ENCODE measurements at regions not wholly inside any gene's neighbourhood (a gene's known extent, or its start where the extent isn't known, plus 50 kb on each side); places are given as distances from the start of the nearest gene placed in this dataset.

DNA sequence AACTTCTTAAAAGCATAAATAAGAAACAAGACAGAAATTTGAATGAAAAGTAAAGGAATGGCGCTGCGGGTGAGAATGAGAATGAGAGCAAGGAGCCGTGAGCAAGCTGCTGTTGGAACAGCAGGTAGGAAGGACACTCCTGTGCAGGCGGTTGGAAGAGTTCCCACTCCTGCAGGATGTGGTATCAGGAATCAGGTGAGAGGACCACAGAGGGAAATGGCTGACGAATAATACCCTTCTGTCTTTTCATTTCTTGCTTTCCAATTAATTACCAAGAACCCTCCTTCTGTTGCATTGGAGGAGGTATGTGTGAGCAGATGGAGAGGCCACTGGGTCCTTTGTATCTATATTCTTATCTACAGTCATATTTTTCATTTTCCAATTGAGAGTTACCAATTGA is 1504.2 kb downstream of the EFNB2 start:
- peak in 2 of 14 donors; percentile 5 to 74 for DNase-seq

DNA sequence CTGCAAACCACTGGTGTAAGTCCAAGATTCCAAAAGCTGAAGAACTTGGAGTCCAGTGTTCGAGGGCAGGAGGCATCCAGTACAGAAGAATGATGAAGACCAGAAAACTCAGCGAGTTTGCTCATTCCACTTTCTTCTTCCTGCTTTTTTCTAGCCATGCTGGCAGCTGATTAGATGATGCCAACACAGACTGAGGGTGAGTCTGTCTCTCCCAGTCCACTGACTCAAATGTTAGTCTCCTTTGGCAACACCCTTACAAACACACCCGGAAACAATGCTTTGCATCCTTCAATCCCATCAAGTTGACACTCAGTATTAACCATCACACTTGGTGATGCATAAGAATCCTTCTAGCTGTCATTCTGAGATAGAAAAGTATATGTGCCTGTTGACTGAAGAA is 1504.6 kb downstream of the EFNB2 start:
- DNase-seq, result peak in 1 of 14 donors; percentile 66

DNA sequence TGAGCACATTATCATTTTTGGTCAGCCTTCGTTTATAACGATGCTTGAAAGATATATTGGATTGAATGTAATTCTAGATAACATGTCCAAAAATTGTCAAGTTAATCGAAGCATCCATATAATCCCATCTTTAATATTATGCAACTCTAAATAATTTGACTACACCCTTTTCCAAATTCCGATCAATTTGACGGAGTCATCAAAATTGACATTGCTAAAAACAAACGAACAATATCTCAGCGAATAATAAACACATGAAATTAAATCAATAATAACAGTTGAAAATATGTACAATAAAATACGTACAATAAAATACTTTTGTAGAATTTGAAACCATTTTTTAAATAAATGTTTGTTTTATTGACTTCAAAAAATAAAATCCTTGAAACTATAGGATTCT is 1516.4 kb downstream of the EFNB2 start:
- no peak for DNase-seq

DNA sequence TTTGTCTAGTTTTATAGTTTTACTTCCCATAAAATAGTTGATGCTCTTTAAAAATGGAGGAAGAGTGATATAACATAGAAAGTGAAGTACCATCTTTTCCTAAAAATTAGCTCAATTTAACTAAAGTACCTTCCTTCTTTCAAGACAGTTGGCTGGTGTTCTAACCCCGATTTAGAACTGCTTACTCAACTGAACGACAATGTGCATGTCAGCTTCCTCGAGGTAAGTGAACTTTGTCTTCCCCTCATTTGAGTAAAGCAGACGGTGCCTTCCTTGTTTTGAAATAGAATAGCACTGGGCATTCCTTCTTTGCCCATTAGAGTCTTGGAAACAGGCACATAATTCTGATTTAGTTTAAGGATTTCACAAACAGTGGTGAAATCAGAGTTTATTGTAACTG is 1519.2 kb downstream of the EFNB2 start:
- peak in 1 of 14 donors; percentile 2 for DNase-seq

DNA sequence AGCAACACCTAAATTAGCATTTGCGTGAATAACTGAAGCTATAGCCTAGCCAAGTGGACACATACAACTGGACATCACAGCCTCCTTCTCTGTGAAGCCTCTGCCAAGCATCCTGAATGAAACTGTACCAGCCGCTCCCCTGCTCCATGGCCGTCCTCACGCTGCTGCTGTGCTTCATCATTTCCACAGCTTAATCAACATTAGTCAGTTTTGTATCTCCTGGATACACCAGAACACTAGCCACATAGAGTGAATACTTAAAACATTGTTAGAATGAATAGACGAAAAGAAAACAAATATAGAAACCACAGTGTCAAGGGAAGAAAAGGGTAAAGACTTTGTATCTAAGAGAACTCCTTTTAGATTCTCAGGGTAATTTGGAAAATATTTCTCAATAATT is 1526.9 kb downstream of the EFNB2 start:
- DNase-seq, result no peak

DNA sequence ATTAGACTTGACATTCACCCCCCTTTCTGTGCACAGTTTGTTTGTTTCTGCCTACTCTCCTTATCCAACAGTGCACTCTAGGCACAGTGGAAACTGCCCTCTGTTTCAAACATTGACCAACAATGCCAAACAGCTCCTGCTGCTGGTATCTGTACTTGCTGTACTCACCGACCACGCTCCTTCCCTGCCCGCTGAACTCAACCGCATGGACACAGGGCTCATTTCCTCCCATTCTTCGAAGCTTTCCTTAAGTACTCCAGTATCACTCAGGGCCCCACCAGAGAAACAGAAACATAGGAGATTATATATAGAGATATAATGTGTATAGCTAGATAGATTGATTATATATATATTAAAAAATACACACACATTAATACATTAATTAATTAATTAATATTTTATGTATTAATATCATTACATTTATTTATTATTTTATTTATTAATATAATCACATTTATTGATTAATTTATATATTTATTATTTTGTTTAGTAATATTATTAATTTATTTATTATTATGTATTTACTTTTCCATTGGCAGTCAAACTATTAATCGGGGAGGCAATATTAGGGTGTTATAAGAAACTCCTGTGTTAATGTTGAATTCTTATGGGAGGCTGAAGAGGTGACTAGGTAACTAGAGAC is 1528.2 kb downstream of the EFNB2 start:
- DNase-seq, result no peak

DNA sequence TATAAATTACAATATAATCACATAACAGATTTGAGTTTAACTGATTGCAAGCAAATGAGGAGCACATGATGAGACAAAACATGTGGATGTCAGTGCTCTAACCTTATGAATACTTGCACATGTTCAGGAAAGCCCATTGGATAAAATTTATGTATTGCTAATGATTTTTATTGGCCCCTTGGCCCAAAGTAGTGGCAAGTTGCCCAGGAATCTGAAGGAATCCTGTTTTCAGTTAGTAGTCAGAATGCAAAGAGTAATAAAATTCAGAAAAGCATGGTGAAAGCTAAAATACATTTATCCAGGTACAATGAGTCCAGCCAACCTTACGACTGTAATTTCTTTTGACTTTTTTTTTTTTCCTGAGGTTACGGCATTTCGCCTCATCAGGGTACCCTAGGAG is 1539.4 kb downstream of the EFNB2 start:
- DNase-seq, result no peak

DNA sequence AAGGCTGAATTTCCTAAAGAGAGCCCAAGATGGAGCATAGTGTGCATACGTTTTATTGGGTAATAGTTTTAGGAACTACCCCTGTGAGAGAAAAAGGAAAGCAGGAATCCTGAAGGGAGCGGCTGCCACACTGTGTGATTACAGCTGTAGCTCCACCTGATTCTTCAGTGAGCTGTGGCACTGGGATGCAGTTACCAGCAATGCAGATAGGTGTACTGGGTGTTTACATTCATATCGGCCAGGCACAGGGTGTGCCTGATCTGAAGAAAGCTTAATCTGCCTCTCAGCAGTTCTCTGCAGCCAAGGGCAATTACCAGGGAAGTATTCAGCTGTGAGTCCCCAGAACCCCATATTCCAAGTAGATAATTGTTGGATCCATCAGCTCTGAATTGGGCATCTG is 1541.8 kb downstream of the EFNB2 start:
- DNase-seq, result no peak

DNA sequence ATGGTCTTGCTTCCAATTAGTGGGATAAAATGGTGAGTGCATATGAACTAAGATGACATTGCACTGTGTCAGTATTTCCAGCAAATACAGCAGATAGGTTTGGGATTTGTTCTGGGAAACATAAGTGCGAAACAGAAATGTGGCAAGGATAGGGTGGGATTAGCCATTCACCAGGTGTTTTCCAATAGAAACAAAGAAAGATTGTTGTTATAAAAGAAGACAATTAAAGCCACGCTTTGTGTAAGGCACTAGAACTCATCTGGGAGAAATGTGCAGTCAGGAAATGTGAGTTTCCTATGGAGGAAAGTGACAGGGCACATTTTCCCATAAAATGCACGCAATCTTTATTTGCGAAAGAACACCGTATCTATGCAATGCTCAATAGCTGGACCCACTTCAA is 1547.8 kb downstream of the EFNB2 start:
- DNase-seq, result no peak

DNA sequence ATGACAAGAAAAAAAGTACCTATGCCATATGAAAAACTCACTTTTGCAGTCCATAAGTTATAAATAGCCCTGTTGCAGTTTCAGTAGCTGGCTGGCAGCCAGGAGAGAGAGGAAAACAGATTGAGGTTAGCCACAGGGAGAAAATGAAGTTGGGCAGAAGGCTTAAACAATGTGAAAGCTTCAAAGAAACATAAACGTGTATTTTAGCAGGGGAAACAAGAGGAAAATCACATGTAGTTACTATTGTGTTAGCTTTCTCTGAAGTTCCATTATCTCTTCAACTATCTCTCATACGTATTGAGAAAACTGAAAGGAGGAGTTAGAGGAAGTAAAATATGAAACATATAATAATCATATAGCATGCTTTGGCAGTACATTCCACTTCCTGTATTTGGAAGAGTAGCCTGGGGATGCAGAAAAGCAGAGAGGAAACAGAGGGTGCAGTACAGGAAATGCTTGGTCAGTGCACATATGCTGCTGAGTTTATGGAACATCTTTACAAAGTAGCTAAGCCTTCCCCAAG is 1551.1 kb downstream of the EFNB2 start:
- peak in 3 of 14 donors; percentile 1 to 83 (median 24) for DNase-seq

DNA sequence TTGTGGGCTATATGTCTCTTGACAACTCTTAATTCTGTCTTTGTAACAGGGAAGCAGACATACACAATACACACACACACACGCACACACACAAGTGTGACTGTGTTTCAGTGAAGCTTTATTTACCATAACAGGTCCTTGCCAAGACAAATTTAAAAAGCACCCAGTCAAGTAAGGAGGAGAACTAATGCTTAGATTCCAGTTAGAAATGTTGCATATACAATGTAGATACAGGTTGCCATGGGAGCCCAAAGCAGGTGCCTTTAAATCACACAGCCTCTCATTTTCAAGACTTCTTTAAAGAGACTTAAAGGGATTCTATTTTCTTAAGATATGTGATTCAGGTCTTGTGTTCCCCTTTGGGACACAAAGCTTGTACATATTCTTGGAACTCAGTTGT is 1551.9 kb downstream of the EFNB2 start:
- DNase-seq, result no peak

DNA sequence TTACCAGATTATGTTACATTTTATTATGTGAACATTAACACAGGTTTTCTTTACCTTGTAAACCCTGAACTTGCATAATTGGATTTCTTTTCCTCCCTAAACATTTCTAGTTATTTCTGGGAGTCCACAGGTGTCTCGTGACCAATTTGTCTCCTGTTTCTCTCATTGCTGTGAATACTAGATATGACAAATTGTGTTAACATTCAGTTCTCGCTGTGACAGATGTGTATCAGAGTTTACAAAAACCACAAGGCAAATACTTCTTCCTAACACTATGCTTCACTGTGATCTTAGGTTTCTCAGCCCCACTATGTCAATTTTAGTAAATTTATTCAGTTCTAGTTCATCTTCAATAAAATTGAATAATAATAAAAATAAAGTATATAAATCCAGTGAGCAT is 1554.9 kb downstream of the EFNB2 start:
- DNase-seq, result no peak

DNA sequence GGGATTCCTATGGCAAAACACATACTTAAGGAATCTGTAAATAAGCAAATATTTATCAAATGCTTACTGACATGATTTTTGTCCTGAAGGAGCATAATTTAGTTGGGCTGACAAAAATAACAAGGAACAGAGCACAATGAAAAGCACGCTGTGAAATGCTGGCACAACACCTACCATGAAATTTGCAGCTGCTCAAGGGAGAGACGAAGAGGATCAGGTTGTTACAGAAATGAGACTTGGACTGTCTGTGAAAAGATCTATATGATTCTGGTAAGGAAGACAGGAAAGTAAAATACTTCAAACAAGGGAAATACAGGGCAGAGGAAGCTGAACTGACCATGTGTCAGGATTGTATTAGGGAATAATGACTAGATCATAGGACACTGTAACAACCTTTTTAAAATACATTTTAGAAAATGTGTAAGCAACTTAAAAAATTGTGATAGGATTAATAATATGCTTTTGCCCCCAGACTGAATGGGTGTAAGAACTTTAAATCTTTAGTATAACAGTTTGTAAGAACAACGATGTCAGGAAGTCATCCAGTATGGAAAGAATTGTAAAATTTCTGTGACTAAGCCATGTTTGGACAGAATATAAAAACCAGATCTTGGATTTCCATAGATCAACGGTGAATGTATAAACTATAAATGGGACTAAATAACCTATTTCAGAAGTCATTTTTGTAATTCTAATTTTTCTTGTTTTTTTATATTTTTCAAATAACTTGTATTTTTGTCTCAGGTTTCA is 1556.0 kb downstream of the EFNB2 start:
- no peak for DNase-seq

DNA sequence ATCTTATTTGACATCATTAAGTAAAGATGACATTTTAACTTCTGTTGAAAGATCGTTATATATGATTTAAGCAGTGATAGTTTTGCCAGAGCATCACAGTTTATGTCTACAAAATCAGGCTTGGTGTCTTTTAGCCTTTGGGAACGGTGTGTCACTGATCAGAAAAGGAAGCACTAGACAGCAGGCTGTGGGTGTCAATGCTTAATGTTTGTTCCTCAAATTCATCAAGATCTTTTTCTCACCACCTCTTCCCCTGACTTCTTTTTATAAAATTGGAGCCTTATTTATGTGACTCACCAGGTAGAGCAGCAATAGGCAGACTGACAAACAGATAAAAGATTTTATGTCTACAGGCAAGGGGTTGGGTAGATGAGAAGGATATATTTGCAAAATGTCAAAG is 1558.5 kb downstream of the EFNB2 start:
- no peak for DNase-seq

DNA sequence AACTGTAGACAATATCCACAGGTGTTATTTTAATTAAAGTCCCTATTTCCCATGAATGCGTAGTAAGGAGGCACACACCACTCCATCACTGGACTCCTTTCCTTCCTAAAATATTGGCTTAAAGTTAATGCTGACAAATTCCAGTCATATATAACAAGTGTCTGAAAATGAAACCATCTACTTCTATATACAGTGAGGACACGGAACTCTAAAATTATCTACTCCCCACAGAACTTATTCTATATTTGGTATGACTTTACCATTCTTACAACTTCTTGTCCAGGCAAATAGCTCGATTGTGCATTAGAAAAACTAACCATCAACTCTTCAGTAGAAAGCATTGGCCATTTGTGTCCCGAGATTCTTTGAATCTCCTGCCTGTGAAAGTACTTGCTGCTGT is 1560.2 kb downstream of the EFNB2 start:
- DNase-seq, result no peak

DNA sequence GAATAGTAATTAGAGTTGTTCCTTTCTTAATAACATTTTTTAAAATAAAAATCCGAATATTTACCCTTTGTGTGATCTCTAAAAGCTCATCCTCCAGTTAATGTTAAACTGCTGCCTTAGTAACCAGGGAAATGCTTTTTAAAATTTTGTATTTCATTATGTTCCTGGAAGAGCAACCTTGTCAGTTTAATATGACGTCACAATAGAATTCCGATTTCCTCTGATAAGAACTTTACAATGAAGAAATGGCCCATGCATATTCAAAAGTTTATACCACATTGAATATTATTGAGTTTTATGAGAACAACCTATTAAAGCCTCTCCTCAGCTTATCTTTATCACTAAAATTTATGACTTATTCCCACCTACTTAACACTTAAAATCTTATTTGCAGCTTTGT is 1566.6 kb downstream of the EFNB2 start:
- DNase-seq, result no peak

DNA sequence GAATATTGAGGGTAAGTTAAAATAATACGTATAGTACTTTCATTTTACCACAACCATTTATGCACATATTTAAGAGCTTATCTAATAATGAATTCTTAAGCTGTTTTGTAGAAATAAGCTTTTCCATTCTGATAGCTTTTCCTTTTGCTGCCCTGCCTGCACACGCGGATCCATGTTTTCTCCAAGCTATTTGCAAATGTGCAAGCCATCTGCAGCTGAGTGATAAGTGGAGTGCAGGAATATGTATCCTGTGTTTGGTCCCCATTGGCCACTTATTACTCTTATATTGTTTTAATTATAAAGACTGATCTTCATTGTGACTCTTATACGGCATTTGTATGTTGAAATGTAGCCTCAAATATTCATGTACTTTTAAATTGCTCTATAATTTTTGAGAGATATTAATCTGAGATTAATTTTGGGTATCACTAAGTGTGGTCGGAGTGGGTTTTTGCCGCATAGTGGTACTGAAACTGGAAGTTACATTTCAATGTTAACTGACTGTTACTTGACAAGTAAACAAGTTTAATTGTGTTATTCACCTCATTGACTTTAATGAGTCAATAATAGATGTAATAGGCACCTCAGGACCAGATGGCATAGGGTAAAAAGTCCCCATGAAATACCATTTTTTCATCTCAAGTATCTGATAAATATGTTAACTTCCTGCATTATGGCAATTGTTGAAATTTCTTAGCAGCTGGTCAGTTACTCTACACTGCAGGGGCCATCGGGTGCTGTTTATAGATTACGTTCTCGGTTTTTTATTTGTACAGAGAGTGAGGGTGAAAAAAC is 1567.4 kb downstream of the EFNB2 start:
- no peak for DNase-seq

DNA sequence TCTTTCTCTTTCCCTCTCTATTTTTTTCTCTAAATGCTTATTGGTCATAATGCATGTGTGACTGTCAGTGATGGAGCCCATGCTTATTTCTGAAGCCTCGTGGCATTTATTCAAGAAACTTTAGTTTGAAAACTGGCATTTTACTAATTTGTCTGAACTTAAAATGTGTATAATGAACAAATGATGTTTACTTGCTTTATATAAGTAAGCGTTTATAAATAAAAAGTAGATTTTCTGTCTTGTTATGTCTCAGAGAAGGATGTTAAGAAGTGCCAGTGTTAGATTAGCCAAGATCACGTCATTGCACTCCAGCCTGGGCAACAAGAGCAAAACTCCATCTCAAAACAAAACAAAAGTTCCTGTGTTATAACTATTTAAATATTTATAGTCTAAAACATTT is 1568.1 kb downstream of the EFNB2 start:
- no peak for DNase-seq

DNA sequence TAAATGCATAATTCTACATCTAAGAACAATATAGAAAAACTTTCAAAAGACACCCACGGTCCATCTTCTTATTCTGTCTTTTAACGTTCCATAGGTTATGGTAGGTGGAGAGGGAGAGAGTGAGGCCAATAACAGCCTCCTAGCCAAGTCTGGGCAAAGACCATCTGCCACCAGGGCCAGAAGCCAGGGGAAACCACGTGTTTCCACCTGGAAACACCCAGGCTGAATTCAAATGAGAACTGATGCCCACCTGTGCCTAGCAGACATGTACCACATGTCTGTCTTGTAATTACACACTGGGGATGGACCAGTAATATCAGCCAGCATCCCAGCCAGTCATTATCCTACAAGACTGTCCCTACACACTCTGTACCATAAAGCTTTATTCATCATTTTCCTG is 1573.1 kb downstream of the EFNB2 start:
- DNase-seq, result peak in 2 of 14 donors; percentile 26 to 91

DNA sequence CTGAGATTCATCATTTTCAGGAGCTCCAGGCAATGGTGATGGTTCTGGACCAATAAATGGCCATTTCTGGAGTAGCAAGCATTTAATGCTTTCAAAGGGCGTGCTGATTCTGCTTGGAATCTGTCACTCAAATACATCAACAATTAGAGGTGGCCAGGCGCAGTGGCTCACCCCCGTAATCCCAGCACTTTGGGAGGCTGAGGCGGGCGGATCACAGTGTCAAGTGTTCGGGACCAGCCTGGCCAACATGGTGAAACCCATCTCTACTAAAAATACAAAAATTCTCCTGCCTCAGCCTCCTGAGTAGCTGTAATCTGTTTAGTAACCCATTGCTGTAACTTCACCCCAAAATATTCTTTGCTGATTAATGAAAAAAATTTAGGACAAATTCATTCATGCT is 1574.2 kb downstream of the EFNB2 start:
- DNase-seq, result no peak

DNA sequence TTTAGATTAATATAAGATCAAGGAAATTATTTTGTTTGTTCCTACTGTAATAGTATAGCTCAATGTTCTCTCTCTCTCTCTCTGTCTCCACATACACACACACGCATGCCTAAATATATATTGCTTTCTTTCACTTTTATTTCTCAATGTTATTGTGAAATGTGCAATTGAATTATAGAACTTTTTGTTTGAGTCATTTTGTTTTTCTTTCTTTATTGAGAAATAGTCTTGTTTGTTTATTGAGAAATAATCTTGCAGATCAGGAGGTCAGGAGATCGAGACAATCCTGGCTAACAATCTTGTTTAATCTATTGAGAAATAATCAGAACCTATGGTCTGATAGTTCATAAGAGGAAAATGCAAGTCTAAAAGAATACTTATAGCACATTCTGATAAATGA is 1581.3 kb downstream of the EFNB2 start:
- no peak for DNase-seq

DNA sequence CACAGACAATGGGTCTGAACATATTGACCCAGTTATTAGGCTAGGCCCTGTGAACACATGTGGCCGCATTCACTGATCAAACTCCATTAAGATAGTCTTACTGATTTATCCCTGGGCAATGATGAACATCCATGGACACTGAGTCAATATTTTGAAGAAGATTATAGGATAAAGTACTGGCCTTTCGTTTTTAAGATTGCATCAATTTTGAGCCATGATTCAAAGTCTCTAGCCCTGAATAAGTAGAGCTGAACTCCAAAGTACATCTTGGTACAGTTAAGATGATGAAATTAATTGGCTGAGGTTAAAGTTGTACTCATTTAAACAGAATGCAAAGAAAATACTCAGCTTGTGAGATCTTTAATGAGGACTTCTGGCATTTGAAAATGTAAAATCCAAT is 1581.9 kb downstream of the EFNB2 start:
- no peak for DNase-seq
